ENCODE measurements at regions not wholly inside any gene's neighbourhood (a gene's known extent, or its start where the extent isn't known, plus 50 kb on each side); places are given as distances from the start of the nearest gene placed in this dataset.

DNA sequence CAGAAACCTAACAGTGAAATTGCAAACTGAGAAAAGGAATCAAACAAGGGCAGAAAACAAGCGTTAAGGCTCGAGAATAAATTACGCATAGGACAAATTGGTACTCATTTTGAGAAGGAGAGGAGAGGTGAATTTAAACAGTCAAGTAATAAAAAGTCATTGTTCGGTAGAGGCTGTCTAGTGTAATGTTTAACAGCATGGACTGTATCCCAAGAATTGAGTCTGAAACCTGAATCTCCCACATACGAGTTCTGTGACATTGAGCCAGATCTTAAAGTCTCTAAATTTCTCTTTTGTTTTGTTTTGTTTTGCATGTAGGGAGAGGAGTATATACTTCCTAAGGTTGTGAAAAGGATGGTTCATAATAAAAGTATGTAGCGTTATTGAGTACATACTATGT, 216.5 kb upstream of the BTG1 start:
- no peak for TF ChIP-seq EZH2phosphoT487 (IDR thresholded peaks at IDR 0.05; ENCODE audit: borderline replicate concordance, low read depth, low read length)
- TF ChIP-seq, protein P1, sequence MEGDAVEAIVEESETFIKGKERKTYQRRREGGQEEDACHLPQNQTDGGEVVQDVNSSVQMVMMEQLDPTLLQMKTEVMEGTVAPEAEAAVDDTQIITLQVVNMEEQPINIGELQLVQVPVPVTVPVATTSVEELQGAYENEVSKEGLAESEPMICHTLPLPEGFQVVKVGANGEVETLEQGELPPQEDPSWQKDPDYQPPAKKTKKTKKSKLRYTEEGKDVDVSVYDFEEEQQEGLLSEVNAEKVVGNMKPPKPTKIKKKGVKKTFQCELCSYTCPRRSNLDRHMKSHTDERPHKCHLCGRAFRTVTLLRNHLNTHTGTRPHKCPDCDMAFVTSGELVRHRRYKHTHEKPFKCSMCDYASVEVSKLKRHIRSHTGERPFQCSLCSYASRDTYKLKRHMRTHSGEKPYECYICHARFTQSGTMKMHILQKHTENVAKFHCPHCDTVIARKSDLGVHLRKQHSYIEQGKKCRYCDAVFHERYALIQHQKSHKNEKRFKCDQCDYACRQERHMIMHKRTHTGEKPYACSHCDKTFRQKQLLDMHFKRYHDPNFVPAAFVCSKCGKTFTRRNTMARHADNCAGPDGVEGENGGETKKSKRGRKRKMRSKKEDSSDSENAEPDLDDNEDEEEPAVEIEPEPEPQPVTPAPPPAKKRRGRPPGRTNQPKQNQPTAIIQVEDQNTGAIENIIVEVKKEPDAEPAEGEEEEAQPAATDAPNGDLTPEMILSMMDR (conservative IDR thresholded peaks at IDR 0.05; ENCODE audit: low read length) = no peak
- H3K79me2 ChIP-seq (ENCODE audit: insufficient read depth, low read depth, low read length) = peaks cover 18% of the 10 kb centered on the region; the same call in 1 of the 2 replicates
- H4K20me1 ChIP-seq (ENCODE audit: insufficient read depth, low read length) = no peaks in the 10 kb centered on the region
- peak overlapping the region; percentile 99 for H3K27ac ChIP-seq (ENCODE audit: low read depth, low read length, poor library complexity, severe bottlenecking)
- H3K9me2 ChIP-seq (ENCODE audit: insufficient read depth, low read length) = no peaks in the 10 kb centered on the region
- peak overlapping the region; percentile 70 for H3K4me3 ChIP-seq (ENCODE audit: low read depth, low read length, poor library complexity, severe bottlenecking)
- peaks cover 18% of the 10 kb centered on the region; the same call in 1 of the 2 replicates for H3K9me3 ChIP-seq (ENCODE audit: low read length)
- CTCF ChIA-PET (ENCODE audit: unreplicated experiment) = interaction anchor here (1.0 to 2.1 kb wide), 2 partner anchors 112 to 217 kb away, joined by 3 to 14 read pairs; partner anchors contain the start of gene BTG1
- no TSS peak for BruUV-seq (replicated peaks)
- peaks cover 69% of the 10 kb centered on the region for H3K4me1 ChIP-seq (ENCODE audit: insufficient read depth, low read length, poor library complexity, severe bottlenecking)
- intact Hi-C loops (cut with micrococcal nuclease; ENCODE audit: unreplicated experiment) = loop anchor here (10.0 kb wide), 1 partner anchor 327 kb away; no protein-coding TSS in a partner anchor
- POLR2A ChIA-PET = interaction anchor here (0.9 to 5.7 kb wide), 22 partner anchors 10 to 217 kb away, joined by 3 to 86 read pairs (median 11); partner anchors contain the start of gene BTG1
- H2AFZ ChIP-seq (ENCODE audit: low read length) = peak overlapping the region; percentile 10; the same call in 1 of the 2 replicates
- H3K36me3 ChIP-seq (ENCODE audit: insufficient read depth, low read length) = peaks cover 18% of the 10 kb centered on the region
- H3K4me2 ChIP-seq (ENCODE audit: low read length) = peak overlapping the region; percentile 92
- no peak for DNase-seq (ENCODE audit: low spot score)

DNA sequence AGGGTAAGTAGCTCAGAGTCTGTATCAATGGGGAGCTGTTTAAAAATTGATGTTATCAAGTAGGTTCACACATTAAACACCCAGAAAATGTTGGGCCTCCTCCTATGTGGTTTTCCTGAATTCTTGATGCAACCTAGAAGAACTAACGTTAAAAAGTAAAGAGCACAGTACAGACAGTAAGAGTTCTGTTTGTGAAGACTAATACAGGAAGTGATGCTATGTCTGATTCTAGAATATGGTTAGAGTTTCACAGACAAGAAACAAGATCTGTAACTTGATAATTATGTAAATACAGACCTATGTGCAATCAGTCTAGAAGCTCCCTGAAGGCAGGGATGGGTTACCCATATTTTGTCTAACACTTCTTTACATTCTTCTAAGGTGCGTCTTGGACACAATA, 214.9 kb upstream of the BTG1 start:
- Histone ChIP-seq H3K4me3 (ENCODE audit: low read depth, low read length, poor library complexity, severe bottlenecking) (no peak overlapping the region), H2AFZ (ENCODE audit: low read length) (peak overlapping the region; percentile 26; the same call in 1 of the 2 replicates), H3K9me2 (ENCODE audit: insufficient read depth, low read length) (no peaks in the 10 kb centered on the region), H3K79me2 (ENCODE audit: insufficient read depth, low read depth, low read length) (peaks cover 18% of the 10 kb centered on the region; the same call in 1 of the 2 replicates), H4K20me1 (ENCODE audit: insufficient read depth, low read length) (no peaks in the 10 kb centered on the region), H3K4me1 (ENCODE audit: insufficient read depth, low read length, poor library complexity, severe bottlenecking) (peaks cover 63% of the 10 kb centered on the region), H3K36me3 (ENCODE audit: insufficient read depth, low read length) (peaks cover 30% of the 10 kb centered on the region), H3K9me3 (ENCODE audit: low read length) (peaks cover 17% of the 10 kb centered on the region; the same call in 1 of the 2 replicates), H3K27ac (ENCODE audit: low read depth, low read length, poor library complexity, severe bottlenecking) (no peak overlapping the region), H3K4me2 (ENCODE audit: low read length) (0 out of 2 replicates have a peak overlapping the region, but pooled peaks have one; percentile 0)
- TF ChIP-seq EZH2phosphoT487 (IDR thresholded peaks at IDR 0.05; ENCODE audit: borderline replicate concordance, low read depth, low read length) = no peak
- TF ChIP-seq, protein P1 (conservative IDR thresholded peaks at IDR 0.05; ENCODE audit: low read length) = no peak
- intact Hi-C loops (cut with micrococcal nuclease; ENCODE audit: unreplicated experiment) = loop anchor here (10.0 kb wide), 1 partner anchor 326 kb away; no protein-coding TSS in a partner anchor
- ChIA-PET POLR2A (interaction anchor here (0.6 to 1.4 kb wide), 6 partner anchors 15 to 250 kb away, joined by 3 to 9 read pairs (median 7); partner anchors contain the start of gene BTG1), CTCF (ENCODE audit: unreplicated experiment) (interaction anchor here (0.5 kb wide), 1 partner anchor 168 kb away, joined by 3 read pairs; no protein-coding TSS in a partner anchor)
- DNase-seq (ENCODE audit: low spot score) = no peak
- no TSS peak for BruUV-seq (replicated peaks)

Measured in OCI-LY7 (cell line).